ENCODE measurements at regions not wholly inside any gene's neighbourhood (a gene's known extent, or its start where the extent isn't known, plus 50 kb on each side); places are given as distances from the start of the nearest gene placed in this dataset.

GRCh38 chr5:92599217-92599810 is 981.7 kb downstream of the NR2F1-AS1 start:
- H2BK5ac ChIP-seq (ENCODE audit: low read length) = no peak overlapping the region
- no peaks in the 10 kb centered on the region for H3K36me3 ChIP-seq (replicated peaks in 1 of 2; ENCODE audit: control insufficient read depth in 2 of 2, insufficient read depth in 2 of 2, low read length in 2 of 2)
- no peak overlapping the region for H3K27ac ChIP-seq (replicated peaks; ENCODE audit: low read length)
- H2BK15ac ChIP-seq (ENCODE audit: low read length) = no peak overlapping the region
- H2AFZ ChIP-seq (ENCODE audit: low read length) = no peak overlapping the region
- no peak overlapping the region for H4K8ac ChIP-seq (ENCODE audit: low read depth, low read length)
- WGBS, 2 donors (ENCODE audit: extremely low coverage in 2 of 2, insufficient read length in 2 of 2, insufficient replicate concordance in 1 of 2) = no CpG with 5 or more reads among the region's 1 CpG
- no peak overlapping the region for H2BK120ac ChIP-seq (ENCODE audit: low read depth, low read length)
- no peak overlapping the region for H4K91ac ChIP-seq (ENCODE audit: low read depth, low read length, poor library complexity)
- H3K4me2 ChIP-seq (ENCODE audit: insufficient read depth, low read length, poor library complexity, severe bottlenecking) = no peak overlapping the region
- no peak overlapping the region for H3K4me3 ChIP-seq (ENCODE audit: low read length in 2 of 2)
- H3K27me3 ChIP-seq (ENCODE audit: control insufficient read depth in 3 of 3, insufficient read depth in 3 of 3, low read depth in 1 of 3, low read length in 3 of 3) = no peaks in the 10 kb centered on the region
- H3K23ac ChIP-seq (ENCODE audit: low read depth, low read length, poor library complexity) = no peak overlapping the region
- H3K9me3 ChIP-seq (replicated peaks in 1 of 2; ENCODE audit: control insufficient read depth in 2 of 2, insufficient read depth in 1 of 2, low read depth in 1 of 2, low read length in 2 of 2) = no peaks in the 10 kb centered on the region
- no peak overlapping the region for H3K14ac ChIP-seq (ENCODE audit: low read length)
- no peak overlapping the region for H3K4ac ChIP-seq (ENCODE audit: low read length)
- peak overlapping the region; percentile 5 for H3K18ac ChIP-seq (ENCODE audit: low read length)
- H3K9ac ChIP-seq (ENCODE audit: low read depth, low read length, poor library complexity) = no peak overlapping the region
- no peaks in the 10 kb centered on the region for H3K79me1 ChIP-seq (ENCODE audit: low read depth, low read length)
- no peak overlapping the region for H2BK12ac ChIP-seq (ENCODE audit: low read length)
- H3K4me1 ChIP-seq (ENCODE audit: control insufficient read depth in 2 of 2, insufficient read depth in 1 of 2, low read depth in 1 of 2, low read length in 2 of 2) = no peaks in the 10 kb centered on the region
- no peak overlapping the region for H2AK5ac ChIP-seq (ENCODE audit: low read depth, low read length)
- no peak for DNase-seq (ENCODE audit: low spot score)

DNA sequence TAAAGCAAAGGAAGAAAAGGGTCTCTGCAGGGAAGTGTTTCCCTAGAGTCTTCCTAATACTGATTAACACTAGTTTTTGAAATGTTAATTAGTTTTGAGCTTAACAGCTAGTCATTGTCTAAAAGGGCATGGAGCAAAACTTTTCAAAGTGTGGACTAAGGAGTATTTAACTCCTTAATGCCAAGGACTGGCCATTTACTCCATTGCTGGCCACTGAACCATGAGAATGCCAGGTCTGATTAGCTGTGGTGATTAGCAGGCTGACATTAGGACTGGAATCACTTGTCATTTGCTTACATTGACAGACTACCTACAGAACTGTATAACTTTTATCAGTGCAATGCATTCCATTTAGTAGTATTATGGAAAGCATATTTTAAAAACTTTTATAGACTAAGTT is 987.0 kb downstream of the NR2F1-AS1 start:
- Histone ChIP-seq H3K9me3 (replicated peaks in 1 of 2; ENCODE audit: control insufficient read depth in 2 of 2, insufficient read depth in 1 of 2, low read depth in 1 of 2, low read length in 2 of 2) (no peaks in the 10 kb centered on the region), H2BK5ac (ENCODE audit: low read length) (no peak overlapping the region), H4K8ac (ENCODE audit: low read depth, low read length) (no peak overlapping the region), H3K14ac (ENCODE audit: low read length) (no peak overlapping the region), H3K27ac (replicated peaks; ENCODE audit: low read length) (no peak overlapping the region), H3K79me1 (ENCODE audit: low read depth, low read length) (no peaks in the 10 kb centered on the region), H2BK120ac (ENCODE audit: low read depth, low read length) (no peak overlapping the region), H3K9ac (ENCODE audit: low read depth, low read length, poor library complexity) (no peak overlapping the region), H3K4me1 (ENCODE audit: control insufficient read depth in 2 of 2, insufficient read depth in 1 of 2, low read depth in 1 of 2, low read length in 2 of 2) (peaks cover 0 to 4% of the 10 kb centered on the region in 2 donors), H3K4ac (ENCODE audit: low read length) (no peak overlapping the region), H3K27me3 (ENCODE audit: control insufficient read depth in 3 of 3, insufficient read depth in 3 of 3, low read depth in 1 of 3, low read length in 3 of 3) (no peaks in the 10 kb centered on the region), H3K23ac (ENCODE audit: low read depth, low read length, poor library complexity) (no peak overlapping the region), H2AFZ (ENCODE audit: low read length) (no peak overlapping the region), H3K4me3 (ENCODE audit: low read length in 2 of 2) (no peak overlapping the region), H4K91ac (ENCODE audit: low read depth, low read length, poor library complexity) (no peak overlapping the region), H3K4me2 (ENCODE audit: insufficient read depth, low read length, poor library complexity, severe bottlenecking) (no peak overlapping the region), H2BK12ac (ENCODE audit: low read length) (no peak overlapping the region), H2AK5ac (ENCODE audit: low read depth, low read length) (no peak overlapping the region), H2BK15ac (ENCODE audit: low read length) (no peak overlapping the region), H3K36me3 (replicated peaks in 1 of 2; ENCODE audit: control insufficient read depth in 2 of 2, insufficient read depth in 2 of 2, low read length in 2 of 2) (no peaks in the 10 kb centered on the region), H3K18ac (ENCODE audit: low read length) (no peak overlapping the region)
- peak; percentile 65 for DNase-seq (ENCODE audit: low spot score)

DNA sequence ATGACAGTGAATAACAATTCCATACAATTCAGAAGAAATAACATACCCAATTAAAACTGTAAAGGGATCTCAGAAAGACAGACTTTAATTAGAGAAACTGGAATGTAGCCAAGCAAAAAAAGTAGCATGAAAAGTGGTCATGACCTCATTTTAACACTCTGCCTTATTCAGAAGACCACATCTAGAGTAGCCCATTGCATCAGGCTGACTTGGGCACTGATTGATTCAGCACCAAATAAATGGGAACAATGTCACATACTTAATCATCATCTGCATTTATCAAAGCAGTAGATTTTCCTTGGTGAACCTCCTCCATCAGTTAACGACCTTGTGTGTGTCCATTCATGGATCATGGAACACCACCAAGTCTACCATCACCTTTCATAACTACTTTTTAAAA is 992.1 kb downstream of the NR2F1-AS1 start:
- Histone ChIP-seq H2AK5ac (ENCODE audit: low read depth, low read length) (no peak overlapping the region), H3K27me3 (ENCODE audit: control insufficient read depth in 3 of 3, insufficient read depth in 3 of 3, low read depth in 1 of 3, low read length in 3 of 3) (no peaks in the 10 kb centered on the region), H3K9ac (ENCODE audit: low read depth, low read length, poor library complexity) (no peak overlapping the region), H3K9me3 (replicated peaks in 1 of 2; ENCODE audit: control insufficient read depth in 2 of 2, insufficient read depth in 1 of 2, low read depth in 1 of 2, low read length in 2 of 2) (no peaks in the 10 kb centered on the region), H3K23ac (ENCODE audit: low read depth, low read length, poor library complexity) (no peak overlapping the region), H3K4ac (ENCODE audit: low read length) (no peak overlapping the region), H3K4me2 (ENCODE audit: insufficient read depth, low read length, poor library complexity, severe bottlenecking) (no peak overlapping the region), H3K27ac (replicated peaks; ENCODE audit: low read length) (no peak overlapping the region), H3K36me3 (replicated peaks in 1 of 2; ENCODE audit: control insufficient read depth in 2 of 2, insufficient read depth in 2 of 2, low read length in 2 of 2) (no peaks in the 10 kb centered on the region), H2BK120ac (ENCODE audit: low read depth, low read length) (no peak overlapping the region), H3K4me1 (ENCODE audit: control insufficient read depth in 2 of 2, insufficient read depth in 1 of 2, low read depth in 1 of 2, low read length in 2 of 2) (peaks cover 0 to 1% of the 10 kb centered on the region in 2 donors), H2AFZ (ENCODE audit: low read length) (no peak overlapping the region), H3K79me1 (ENCODE audit: low read depth, low read length) (no peaks in the 10 kb centered on the region), H4K91ac (ENCODE audit: low read depth, low read length, poor library complexity) (no peak overlapping the region), H3K18ac (ENCODE audit: low read length) (no peak overlapping the region), H3K4me3 (ENCODE audit: low read length in 2 of 2) (no peak overlapping the region), H4K8ac (ENCODE audit: low read depth, low read length) (no peak overlapping the region), H2BK5ac (ENCODE audit: low read length) (no peak overlapping the region), H2BK15ac (ENCODE audit: low read length) (no peak overlapping the region), H2BK12ac (ENCODE audit: low read length) (no peak overlapping the region), H3K14ac (ENCODE audit: low read length) (no peak overlapping the region)
- DNase-seq (ENCODE audit: low spot score) = no peak
- WGBS, 2 donors (ENCODE audit: extremely low coverage in 2 of 2, insufficient read length in 2 of 2, insufficient replicate concordance in 1 of 2) = no CpG with 5 or more reads among the region's 1 CpG

- Histone ChIP-seq H3K9ac (ENCODE audit: low read depth, low read length, poor library complexity) (no peak overlapping the region), H2BK12ac (ENCODE audit: low read length) (no peak overlapping the region), H2AFZ (ENCODE audit: low read length) (no peak overlapping the region), H3K27me3 (ENCODE audit: control insufficient read depth in 3 of 3, insufficient read depth in 3 of 3, low read depth in 1 of 3, low read length in 3 of 3) (no peaks in the 10 kb centered on the region), H3K4me3 (ENCODE audit: low read length in 2 of 2) (no peak overlapping the region), H2BK15ac (ENCODE audit: low read length) (no peak overlapping the region), H3K4ac (ENCODE audit: low read length) (no peak overlapping the region), H4K8ac (ENCODE audit: low read depth, low read length) (no peak overlapping the region), H3K23ac (ENCODE audit: low read depth, low read length, poor library complexity) (no peak overlapping the region), H3K27ac (replicated peaks; ENCODE audit: low read length) (no peak overlapping the region), H3K4me2 (ENCODE audit: insufficient read depth, low read length, poor library complexity, severe bottlenecking) (no peak overlapping the region), H2AK5ac (ENCODE audit: low read depth, low read length) (no peak overlapping the region), H2BK5ac (ENCODE audit: low read length) (no peak overlapping the region), H3K36me3 (replicated peaks in 1 of 2; ENCODE audit: control insufficient read depth in 2 of 2, insufficient read depth in 2 of 2, low read length in 2 of 2) (no peaks in the 10 kb centered on the region), H3K14ac (ENCODE audit: low read length) (no peak overlapping the region), H2BK120ac (ENCODE audit: low read depth, low read length) (no peak overlapping the region), H3K4me1 (ENCODE audit: control insufficient read depth in 2 of 2, insufficient read depth in 1 of 2, low read depth in 1 of 2, low read length in 2 of 2) (no peaks in the 10 kb centered on the region), H3K79me1 (ENCODE audit: low read depth, low read length) (no peaks in the 10 kb centered on the region), H3K18ac (ENCODE audit: low read length) (no peak overlapping the region), H3K9me3 (replicated peaks in 1 of 2; ENCODE audit: control insufficient read depth in 2 of 2, insufficient read depth in 1 of 2, low read depth in 1 of 2, low read length in 2 of 2) (no peaks in the 10 kb centered on the region), H4K91ac (ENCODE audit: low read depth, low read length, poor library complexity) (no peak overlapping the region)
- no CpG with 5 or more reads among the region's 3 CpGs for WGBS, 2 donors (ENCODE audit: extremely low coverage in 2 of 2, insufficient read length in 2 of 2, insufficient replicate concordance in 1 of 2)
- no peak for DNase-seq (ENCODE audit: low spot score)
These were observed 999.3 kb downstream of the NR2F1-AS1 start for GRCh38 chr5:92581690-92582089.

Data from neuronal stem cell (in vitro differentiated cells).